DMS53 (cell line): ENCODE measurements at regions not wholly inside any gene's neighbourhood (a gene's known extent, or its start where the extent isn't known, plus 50 kb on each side); places are given as distances from the start of the nearest gene placed in this dataset.
A peak's percentile ranks its signal among the peaks of the same experiment; 100 is the strongest.

Source experiments
- DNase-seq: peaks from one replicate; lab custom pipeline; 2025; lab: John Stamatoyannopoulos, UW

GRCh38 chr11:122176651-122177050 lies 60.6 kb upstream of the BLID start:
- DNase-seq, result no peak

- DNase-seq, result no peak
Measured at GRCh38 chr11:122175306-122175705, 59.3 kb upstream of the BLID start.

- no peak for DNase-seq
Measured at GRCh38 chr11:122173587-122173986, 57.6 kb upstream of the BLID start.

GRCh38 chr11:122173074-122173450 lies 57.0 kb upstream of the BLID start:
- no peak for DNase-seq

- no peak for DNase-seq
Measured at GRCh38 chr11:122172352-122173073, 56.5 kb upstream of the BLID start.

GRCh38 chr11:122170815-122171475 lies 54.9 kb upstream of the BLID start:
- peak; percentile 13 for DNase-seq

GRCh38 chr11:122168218-122168617 lies 52.2 kb upstream of the BLID start:
- DNase-seq, result no peak

- DNase-seq, result no peak
Measured at GRCh38 chr11:122167100-122167499, 51.1 kb upstream of the BLID start.

GRCh38 chr11:122165607-122166371 lies 49.8 kb upstream of the BLID start:
- no peak for DNase-seq
